SK-N-MC (cell line): ENCODE measurements at regions not wholly inside any gene's neighbourhood (a gene's known extent, or its start where the extent isn't known, plus 50 kb on each side); places are given as distances from the start of the nearest gene placed in this dataset.

Source experiments
- EZH2 ChIP-seq: fragments of 200-600 bp; sonication (generic); IDR thresholded peaks from one replicate; pipeline ENCODE4 v1.6.1; 2017; ENCODE audit warnings: antibody characterized with exemption
- POLR2AphosphoS5 ChIP-seq: IDR thresholded peaks from 2 replicates; pipeline ENCODE4 v1.6.1; 2012; ENCODE audit warnings: mild to moderate bottlenecking, low read depth, low read length, borderline replicate concordance

DNA sequence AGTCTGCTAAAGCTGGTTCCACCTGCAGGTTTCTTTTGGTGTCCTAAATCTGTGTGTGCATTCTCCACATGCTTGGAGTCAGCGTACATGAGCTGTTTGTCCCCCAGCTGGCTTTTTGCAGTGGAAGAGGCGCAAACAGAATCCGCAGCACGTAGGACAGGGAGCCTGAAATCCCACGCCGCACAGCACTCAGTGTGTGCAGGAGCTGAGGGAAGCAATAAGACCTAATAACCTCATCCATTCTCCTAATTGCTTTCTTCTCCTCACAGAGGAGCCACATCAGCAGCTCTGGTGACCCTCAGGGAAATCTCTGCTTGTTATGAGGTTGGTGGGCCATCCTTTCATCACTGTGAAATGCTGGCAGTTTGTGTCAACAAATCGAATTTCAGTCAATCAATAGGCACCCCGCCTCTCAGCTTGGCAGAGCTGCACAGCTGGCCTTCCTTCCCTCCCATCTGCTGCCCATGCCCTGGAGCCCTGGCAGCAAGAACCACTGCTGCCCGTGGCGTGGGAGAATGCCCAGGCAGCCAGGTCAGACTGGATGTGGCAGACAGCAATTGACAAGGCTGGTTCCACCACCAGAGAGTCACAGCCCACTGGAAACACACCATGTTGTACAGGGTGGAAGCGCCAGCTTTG is 136.7 kb downstream of the ZDHHC20 start:
- no peak for TF ChIP-seq POLR2AphosphoS5
- no peak for TF ChIP-seq EZH2
